Left cardiac atrium (tissue), 4 donors: ENCODE measurements at regions not wholly inside any gene's neighbourhood (a gene's known extent, or its start where the extent isn't known, plus 50 kb on each side); places are given as distances from the start of the nearest gene placed in this dataset.
"Not testable (repeated sequence)": the region's sequence is repeated elsewhere in the genome, so short reads cannot be mapped to it uniquely, and the experiment has no call there.

Experiments used
- ATAC-seq, 2 donors: fragments of 200-7000 bp; cut with Tn5 transposase; one replicate each; pipeline ENCODE4 v1.9.1; 2020; ENCODE audit warnings: mild to moderate bottlenecking in 2 of 2, moderate library complexity in 2 of 2
- DNase-seq: peaks from one replicate; pipeline ENCODE4 v3.0.0-alpha.2; 2020
- intact Hi-C, 2 donors: fragments of 100-400 bp; cut with DNase I; formaldehyde crosslinking; loops; one replicate each; pipeline versions ENCODE4 v1.14.1 to v1.15.1; 2022 to 2023
- donor health status: DM: no; HTN: yes; CAD: no.
- donor health status: DM: no; HTN: yes; CAD: no; lungs with severe emphysema.
- donor health status: DM: yes; HTN: yes; CAD: no.
- donor health status: Dilated cardiomyopathy.

DNA sequence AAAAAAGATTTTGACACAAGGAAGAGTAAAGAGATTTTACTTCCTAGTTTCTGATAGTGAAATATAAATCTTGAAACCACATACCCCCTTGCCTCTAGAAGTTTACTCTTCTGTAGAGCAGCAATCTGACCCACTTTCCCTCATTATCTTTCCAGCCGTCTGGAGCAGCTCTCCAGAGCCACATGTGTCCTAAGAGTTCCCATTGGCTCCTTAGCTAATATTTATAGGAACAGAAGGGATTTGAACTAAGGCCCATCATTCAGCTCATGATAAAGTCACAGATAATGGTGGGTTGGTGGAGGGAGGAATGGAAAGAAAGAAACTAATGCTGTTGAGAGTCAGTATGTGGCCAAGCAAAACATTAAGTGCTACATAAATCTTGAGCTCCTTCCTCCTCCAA, 121.8 kb downstream of the INHBA start:
- ATAC-seq (peak in 1 of 2 donors; percentile 61), DNase-seq (no peak)
- intact Hi-C loops, result no loop called here

DNA sequence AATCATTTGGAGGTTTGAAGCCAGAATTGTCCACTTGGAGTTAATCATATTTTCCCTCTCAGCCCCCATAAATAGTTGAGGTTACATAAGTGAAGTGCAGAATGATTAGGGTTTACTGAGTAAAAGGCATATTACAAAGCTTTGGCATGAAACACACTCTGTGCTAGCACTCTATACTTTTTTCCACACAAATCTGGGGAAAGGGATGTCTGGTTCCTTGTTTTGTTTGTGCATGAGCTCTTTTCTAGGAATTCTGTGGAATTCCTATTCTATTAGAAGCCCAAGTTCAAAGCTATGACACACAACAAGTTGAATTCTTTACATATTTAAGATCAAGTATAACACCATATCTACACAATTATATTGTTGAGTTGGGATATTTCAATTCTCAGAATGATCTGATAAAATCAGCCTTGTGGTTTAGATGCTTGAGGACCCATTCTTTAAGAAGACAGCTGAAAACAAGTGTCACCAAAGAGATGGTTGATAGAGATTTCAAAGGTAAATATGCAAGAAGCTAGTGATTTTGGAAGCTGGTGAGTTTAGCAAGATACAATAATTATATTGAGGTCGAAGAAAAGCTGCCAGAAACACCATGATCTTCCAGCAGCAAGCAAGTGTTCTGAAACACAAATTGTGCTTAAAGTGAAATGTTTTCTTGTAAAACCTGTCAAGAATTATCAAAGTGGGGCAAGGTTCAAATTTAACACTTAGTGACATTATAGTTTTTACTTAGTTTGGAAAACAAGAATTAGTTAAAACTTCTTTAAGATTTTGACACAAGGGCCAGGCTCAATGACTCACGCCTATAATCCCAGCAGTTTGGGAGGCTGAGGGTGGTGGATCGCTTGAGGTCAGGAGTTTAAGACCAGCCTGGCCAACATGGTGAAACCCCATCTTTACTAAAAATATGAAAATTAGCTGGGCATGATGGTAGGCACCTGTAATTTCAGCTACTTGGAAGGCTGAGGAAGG, 122.6 kb downstream of the INHBA start:
- intact Hi-C loops, result no loop called here
- no peak for DNase-seq
- peak in 1 of 2 donors; percentile 52 for ATAC-seq

DNA sequence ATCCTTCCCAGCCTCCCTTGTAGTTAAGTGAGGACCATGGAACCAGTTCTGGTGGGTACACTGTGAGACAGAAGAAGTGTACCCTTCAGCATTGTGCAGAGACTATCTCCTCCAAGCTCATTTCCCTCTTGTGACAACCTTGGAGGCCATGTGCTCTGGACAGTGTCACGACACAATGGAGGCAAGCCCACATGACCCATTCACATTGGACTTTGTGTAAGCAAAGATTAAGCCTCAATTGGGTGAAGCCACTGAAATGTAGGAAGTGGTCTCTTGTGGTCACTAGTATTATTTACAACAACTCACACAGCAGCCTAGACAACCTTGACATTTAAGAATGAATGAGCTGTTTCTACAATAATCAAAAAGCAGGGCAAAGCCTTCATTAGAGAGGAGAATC, 124.2 kb downstream of the INHBA start:
- intact Hi-C loops, result no loop called here
- DNase-seq (no peak), ATAC-seq (no peak)

DNA sequence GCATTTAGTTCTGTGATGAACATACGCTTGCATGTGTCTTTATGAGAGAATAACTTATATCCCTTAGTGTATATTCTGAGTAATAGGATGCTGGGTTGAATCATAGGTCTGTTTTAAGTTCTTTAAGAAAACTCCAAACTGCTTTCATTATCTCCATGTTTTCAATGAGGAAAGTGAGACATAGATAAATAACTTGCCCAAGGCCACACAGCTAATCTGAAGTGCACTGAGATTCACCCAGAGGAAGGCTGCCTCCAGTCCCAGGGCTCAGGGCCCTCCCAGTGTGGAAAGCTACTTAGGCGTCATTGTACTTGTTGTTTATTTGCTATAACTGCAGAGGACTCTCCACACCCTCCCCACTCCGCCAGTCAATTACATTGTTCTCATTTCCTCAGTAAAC, 126.7 kb downstream of the INHBA start:
- ATAC-seq, result no peak
- intact Hi-C loops, result no loop called here

DNA sequence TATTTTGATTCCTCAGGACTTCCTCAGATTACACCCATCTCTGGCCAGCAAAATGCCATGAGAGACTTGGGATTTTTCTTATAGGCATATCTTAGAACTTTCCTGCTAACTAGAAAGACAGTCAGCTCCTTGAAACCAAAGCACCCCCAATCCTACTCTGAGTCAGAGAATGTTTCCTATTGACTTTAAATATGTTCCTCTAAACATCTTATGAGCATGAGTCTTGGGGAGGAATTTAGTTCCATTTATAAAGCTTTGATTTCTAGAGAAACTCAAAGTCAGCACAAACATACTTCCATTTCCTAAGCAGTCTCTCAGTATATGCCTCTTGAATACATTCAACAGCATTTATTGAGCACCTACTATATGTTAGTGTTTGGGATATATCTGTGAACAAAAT, 128.5 kb downstream of the INHBA start:
- intact Hi-C loops, result no loop called here
- ATAC-seq, result no peak

More for the DNA sequence above, 126.7 kb downstream of the INHBA start:
- no peak for DNase-seq

DNA sequence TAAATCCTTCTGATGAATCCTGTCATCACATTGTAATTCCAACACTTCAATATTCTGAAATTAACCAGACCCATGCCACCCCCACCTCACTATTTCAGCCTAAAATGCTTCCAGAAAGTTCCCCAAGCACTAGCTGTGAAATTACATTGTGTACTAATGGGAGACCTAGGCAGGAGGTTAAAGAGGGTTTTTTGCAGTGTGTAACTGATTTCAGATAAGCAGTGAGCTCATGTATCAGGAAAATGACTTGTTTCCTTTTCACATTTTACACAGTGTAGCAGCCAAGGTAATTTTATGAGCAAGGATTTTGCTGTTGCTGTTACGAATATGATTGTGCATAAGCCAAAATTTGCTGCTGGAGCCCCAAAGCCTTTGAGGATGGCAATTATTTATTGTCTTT, 129.0 kb downstream of the INHBA start:
- DNase-seq (no peak), ATAC-seq (no peak)
- intact Hi-C loops, result no loop called here

More for the DNA sequence above, 128.5 kb downstream of the INHBA start:
- no peak for DNase-seq

DNA sequence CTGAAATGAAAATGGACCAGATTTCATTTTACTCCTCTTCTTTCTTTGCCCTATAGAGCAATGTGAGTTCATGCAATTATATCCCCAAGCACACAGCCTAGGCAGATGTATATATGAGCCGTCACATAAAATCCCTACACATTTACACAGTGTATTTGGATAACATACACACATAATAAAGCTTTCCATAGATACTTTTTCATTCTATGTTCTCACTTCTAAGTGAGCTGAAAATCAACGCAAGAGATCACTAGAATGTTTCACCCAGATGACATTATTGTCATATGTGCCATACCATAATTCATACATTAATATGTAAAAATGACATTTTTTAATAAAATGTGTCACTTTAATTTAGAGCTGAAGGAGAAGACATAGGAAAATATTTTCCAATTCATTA, 129.4 kb downstream of the INHBA start:
- ATAC-seq, result no peak
- DNase-seq, result no peak
- intact Hi-C loops, result no loop called here

DNA sequence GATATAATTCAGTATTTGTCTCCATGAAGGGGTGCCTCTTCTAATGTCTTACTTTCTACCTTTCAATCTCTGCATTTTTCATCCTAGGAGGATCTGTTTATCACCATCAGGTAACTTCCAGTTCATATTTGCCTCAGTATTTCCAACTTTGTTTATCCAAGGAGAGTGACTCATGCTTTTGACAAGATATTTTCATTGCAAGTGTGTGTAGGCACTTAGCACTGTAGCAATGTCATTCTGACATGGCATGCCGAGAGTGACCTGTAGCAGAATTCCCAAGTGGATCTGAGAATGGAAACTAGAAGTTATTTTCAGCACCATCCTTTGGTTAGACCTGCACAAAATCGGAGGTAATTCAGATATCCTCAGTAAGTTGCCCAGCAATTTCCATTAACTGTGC, 129.9 kb downstream of the INHBA start:
- intact Hi-C loops, result no loop called here
- no peak for ATAC-seq
- DNase-seq, result no peak

DNA sequence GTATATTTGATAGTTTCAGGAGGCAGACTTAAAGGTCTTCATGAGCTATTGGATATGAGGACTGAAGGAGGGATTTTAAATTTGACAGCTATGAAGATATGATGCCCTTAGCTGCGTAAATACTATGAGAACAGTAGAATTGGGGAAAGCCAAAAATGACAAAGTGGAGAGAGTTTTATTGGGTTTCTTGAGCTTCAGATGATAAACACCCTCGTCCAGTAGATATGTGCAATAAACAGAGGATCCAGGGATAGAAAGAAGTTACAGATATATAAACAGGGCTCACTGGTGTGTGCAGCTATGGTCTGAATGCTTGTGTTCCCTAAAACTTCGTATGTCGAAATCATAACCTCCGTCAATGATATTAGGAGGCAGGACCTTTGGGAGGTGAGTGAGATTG, 131.3 kb downstream of the INHBA start:
- ATAC-seq (no peak), DNase-seq (no peak)
- intact Hi-C loops, result no loop called here

DNA sequence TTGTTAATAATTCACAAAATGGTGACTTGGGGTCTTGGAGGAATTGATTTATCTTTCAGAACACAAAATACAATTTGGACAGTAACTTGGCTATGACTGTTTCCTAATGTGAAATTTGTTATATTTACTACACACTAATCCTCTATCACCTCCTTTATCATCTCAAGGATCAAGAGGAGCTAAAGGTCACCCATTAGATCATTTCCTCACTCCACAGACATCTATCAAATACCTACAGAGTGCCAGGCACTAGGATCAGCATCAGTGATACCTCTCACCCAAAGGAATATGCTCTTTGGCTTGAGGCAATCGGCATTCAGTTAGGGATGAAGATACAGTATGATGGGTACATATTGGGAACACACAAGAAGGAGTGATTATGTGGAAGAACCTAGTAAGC, 132.1 kb downstream of the INHBA start:
- no peak for DNase-seq
- ATAC-seq, result no peak
- intact Hi-C loops, result no loop called here

DNA sequence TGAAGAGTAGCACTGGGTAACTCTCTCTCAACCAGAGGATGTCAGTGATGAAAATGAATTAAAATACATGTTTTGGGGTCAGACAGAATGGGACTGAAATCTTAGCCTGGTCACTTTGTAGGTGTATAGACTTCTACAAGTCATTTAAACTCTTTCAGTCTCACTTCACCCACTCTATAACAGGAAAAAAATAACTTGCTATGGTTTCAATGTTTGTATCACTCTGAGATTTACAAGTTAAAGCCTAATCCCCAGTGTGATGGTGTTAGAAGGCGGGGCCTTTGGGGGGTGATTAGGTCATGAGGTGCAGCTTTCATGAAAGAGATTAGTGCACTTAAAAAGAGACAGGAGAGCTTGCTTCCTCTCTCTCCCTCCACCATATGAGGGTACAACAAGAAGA, 134.8 kb downstream of the INHBA start:
- intact Hi-C loops, result no loop called here
- no peak for ATAC-seq

DNA sequence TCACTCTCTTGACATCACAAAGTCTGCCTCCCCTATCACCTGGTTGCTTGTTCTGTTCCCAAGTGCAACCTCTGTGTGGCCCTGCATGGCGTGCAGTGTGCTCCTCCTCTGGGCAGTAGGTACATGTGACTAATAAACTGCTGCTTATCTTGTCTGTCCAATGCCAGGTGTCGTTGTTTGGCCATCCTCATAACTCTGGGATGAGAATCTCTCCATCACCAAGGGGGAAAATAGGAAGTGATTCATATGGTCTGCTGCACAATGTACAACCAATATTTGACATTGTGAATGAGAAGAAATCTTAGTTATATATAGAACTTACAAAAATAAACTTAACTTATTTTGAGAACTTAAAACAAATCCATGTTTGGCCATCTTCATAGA, 135.2 kb downstream of the INHBA start:
- ATAC-seq (no peak), DNase-seq (no peak)
- intact Hi-C loops, result no loop called here

More for the DNA sequence above, 134.8 kb downstream of the INHBA start:
- no peak for DNase-seq

DNA sequence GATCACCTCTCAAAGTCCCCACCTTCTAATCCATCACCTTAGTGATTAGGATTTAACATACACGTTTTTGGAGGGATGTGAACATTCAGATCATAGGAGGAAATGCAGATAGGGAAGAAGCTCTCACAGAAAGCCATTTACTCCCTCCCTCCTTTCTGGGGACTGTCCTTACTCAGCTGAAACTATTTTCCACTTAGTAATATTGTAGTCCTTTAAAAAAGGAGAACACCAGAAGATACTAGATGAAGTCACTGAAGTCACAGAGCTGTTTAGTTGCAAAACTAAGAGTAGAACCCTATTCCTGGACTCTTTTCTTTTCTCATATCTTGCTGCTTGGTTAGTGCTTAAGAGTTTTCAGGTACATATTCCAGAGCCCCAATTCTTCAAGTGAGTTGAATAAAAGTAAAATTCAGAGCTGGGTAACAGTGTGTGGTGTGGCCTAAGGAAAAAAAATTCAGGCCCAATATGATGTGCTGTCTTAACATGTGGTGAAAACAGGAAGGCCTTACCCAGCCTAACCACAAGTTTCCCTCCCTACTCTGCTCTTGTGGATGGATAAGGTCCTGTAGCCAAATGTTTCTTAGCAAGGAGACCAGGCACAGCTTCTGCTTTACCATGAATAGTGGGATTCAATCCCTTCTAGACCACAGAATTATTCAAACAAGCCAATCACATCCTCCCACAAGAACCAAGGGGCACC, 135.7 kb downstream of the INHBA start:
- ATAC-seq (no peak), DNase-seq (no peak)
- intact Hi-C loops, result no loop called here

DNA sequence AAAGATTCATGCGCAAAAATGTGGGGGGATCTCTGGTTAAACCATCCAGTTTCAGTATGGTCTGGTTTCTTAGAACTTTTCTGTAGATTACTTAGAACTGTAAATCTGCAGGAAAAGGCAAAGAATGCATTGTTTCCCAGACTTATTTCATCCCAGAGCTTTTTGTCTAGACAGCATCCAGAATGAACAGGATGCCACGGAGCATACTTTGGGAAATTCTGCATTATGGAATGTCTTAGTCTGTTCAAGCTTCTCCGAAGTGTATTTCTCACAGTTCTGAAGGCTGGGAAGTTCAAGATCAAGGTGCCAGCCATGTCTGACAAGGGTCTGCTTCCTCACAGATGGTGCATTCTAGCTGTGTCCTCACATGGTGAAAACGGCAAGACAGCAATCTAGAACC, 136.3 kb downstream of the INHBA start:
- intact Hi-C loops, result no loop called here
- ATAC-seq (no peak), DNase-seq (no peak)

DNA sequence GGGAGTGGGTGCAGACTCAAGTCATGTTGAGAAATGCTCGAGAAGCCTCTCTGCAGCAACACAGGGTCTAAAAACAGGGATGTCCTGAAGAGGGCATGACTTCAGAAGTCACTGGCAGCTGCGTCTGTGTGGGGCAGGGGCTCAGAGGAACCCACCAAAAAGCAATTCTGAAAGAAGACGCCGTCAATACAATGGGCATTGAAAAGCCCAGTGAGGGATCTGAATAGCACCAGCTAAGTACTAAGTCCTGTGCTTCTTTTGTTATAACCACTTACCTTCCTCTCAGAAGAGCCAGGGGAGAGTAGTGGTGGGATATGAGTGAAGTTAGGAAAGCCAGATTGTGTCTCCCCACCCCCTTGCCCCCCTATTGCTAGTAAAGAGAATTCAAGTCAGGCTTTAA, 137.2 kb downstream of the INHBA start:
- intact Hi-C loops, result no loop called here
- ATAC-seq, result no peak

DNA sequence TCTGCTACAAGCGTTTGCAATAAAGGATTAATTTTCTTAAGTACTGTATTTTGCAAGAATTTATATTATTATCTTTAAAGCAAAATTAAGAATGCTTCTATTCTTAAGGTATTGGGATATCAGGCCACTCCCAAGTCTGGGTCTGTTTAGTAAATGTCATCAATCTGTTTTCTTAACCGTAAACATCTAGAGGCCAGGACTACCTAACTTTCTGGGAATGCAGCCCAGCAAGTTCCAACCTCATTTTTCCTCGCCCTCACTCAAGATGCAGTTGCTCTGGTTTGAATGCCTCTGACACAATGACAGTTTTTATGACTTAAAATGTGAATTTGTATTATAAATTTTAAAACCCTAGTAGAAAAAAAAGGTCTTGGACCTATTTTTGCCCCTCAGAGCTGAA, 143.5 kb downstream of the INHBA start:
- ATAC-seq (no peak), DNase-seq (no peak)
- intact Hi-C loops, result no loop called here

More for the DNA sequence above, 137.2 kb downstream of the INHBA start:
- DNase-seq, result no peak

DNA sequence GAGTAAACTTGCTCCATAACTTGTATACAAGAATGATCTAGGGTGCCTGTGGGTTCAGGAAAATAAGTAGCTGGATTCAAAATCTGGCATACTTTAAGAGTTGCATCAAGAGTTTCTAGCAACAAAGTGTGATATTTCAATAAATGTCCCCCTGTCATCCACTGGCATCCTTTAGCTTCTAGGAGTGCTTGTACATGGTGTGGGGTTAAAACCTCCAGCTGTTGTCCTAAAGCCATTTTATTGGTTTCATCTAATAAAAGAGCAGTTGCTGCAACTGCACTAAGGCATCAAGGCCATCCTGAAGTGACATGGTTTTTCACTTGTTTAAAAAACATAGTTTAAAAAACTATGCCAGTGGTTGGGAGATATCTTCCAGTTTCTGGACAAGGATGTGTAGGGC, 148.4 kb downstream of the INHBA start:
- ATAC-seq (no peak), DNase-seq (no peak)
- intact Hi-C loops, result no loop called here

DNA sequence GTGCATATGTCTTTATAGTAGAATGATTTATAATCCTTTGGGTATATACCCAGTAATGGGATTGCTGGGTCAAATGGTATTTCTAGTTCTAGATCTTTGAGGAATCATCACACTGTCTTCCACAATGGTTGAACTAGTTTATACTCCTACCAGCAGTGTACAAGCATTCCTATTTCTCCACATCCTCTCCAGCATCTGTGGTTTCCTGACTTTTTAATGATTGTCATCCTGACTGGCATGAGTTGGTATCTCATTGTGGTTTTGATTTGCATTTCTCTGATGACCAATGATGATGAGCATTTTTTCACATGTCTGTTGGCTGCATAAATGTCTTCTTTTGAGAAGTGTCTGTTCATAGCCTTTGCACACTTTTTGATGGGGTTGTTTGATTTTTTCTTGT, 152.8 kb downstream of the INHBA start:
- ATAC-seq, DNase-seq, intact Hi-C loops: not testable (repeated sequence)

DNA sequence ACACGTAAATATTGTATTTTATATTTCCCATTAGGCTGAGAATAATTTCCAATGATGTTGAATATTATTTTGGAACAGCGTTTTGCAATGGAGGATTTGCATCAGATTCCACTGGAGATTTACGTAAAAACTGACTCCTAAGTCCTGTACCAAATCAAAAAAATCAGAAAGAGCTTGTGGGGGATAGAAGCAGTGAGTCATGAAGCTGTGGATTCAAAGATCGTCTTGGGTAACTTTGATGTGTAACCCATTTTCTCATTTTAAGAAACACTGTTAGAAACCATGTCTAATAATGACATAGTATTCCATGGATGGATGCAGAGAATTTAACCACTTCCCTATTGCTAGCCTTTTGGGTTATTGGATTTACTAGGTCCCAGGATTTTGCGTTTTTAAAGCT, 158.6 kb downstream of the INHBA start:
- ATAC-seq (no peak), DNase-seq (no peak)
- intact Hi-C loops, result no loop called here

DNA sequence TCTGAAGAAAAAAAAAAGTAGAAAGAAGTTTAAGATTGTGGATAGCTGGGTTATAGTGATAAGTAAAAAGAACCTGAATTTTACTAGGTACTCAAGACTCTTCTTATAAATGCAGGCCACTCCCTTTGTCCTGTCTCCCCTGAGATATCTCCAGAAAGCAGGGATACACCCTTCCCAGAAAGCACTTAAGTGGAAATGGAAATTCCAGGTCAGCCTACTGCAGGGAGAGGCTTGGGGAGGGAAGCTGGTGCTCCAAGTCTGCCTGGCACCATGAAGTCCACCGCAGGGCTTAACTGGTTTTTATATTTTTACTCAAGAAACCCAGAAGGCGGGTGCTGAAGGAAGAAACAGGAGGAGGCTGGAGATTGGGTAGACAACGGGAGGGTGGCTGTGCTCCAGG, 162.3 kb downstream of the INHBA start:
- DNase-seq, result peak; percentile 26

More for the DNA sequence above, 162.3 kb downstream of the INHBA start:
- peak in 1 of 2 donors; percentile 74 for ATAC-seq
- intact Hi-C loops, result no loop called here
